Endodermal cell (in vitro differentiated cells): ENCODE measurements at regions not wholly inside any gene's neighbourhood (a gene's known extent, or its start where the extent isn't known, plus 50 kb on each side); places are given as distances from the start of the nearest gene placed in this dataset.

Experiments
- DNase-seq: peaks from one replicate; pipeline ENCODE4 v3.0.0-alpha.2; 2017
- H3K27ac ChIP-seq: 2 replicates; pipeline ENCODE4 v1.5.1; 2013; ENCODE audit warnings: mild to moderate bottlenecking, low read depth, low read length, moderate library complexity
- H3K27me3 ChIP-seq: 2 replicates; pipeline ENCODE4 v1.6.1; 2013; ENCODE audit warnings: mild to moderate bottlenecking, low read length, moderate library complexity; ENCODE audit not compliant: insufficient read depth, control insufficient read depth, poor library complexity, severe bottlenecking
- H3K36me3 ChIP-seq: 2 replicates; pipeline ENCODE4 v1.7.0; 2013; ENCODE audit warnings: mild to moderate bottlenecking, low read length, moderate library complexity; ENCODE audit not compliant: control insufficient read depth, insufficient read depth
- H3K4me1 ChIP-seq: one replicate; pipeline ENCODE4 v1.7.0; 2013; ENCODE audit warnings: low read length; ENCODE audit not compliant: control insufficient read depth, insufficient read depth
- H3K4me3 ChIP-seq: 2 replicates; pipeline ENCODE4 v1.5.1; 2013; ENCODE audit warnings: mild to moderate bottlenecking, low read length, moderate library complexity
- H3K9ac ChIP-seq: 2 replicates; pipeline ENCODE4 v1.6.1; 2013; ENCODE audit warnings: mild to moderate bottlenecking, low read length, moderate library complexity; ENCODE audit not compliant: poor library complexity, severe bottlenecking; ENCODE audit errors: extremely low read depth
- H3K9me3 ChIP-seq: 2 replicates; pipeline ENCODE4 v1.6.1; 2013; ENCODE audit warnings: mild to moderate bottlenecking, low read length, moderate library complexity; ENCODE audit not compliant: control insufficient read depth
- H3K27ac Mint-ChIP-seq: 2 replicates; pipeline ENCODE4 v1.8.0; 2020; ENCODE audit warnings: mixed read lengths
- H3K27me3 Mint-ChIP-seq: 2 replicates; pipeline ENCODE4 v1.8.0; 2021; ENCODE audit warnings: mild to moderate bottlenecking, mixed read lengths; ENCODE audit not compliant: insufficient read depth
- H3K36me3 Mint-ChIP-seq: 2 replicates; pipeline ENCODE4 v1.8.0; 2020; ENCODE audit warnings: low read depth, mixed read lengths
- H3K4me1 Mint-ChIP-seq: 2 replicates; pipeline ENCODE4 v1.8.0; 2020; ENCODE audit warnings: mixed read lengths
- H3K4me3 Mint-ChIP-seq: 2 replicates; pipeline ENCODE4 v1.8.0; 2020; ENCODE audit warnings: mild to moderate bottlenecking, moderate library complexity, mixed read lengths
- H3K9me3 Mint-ChIP-seq: 2 replicates; pipeline ENCODE4 v1.8.0; 2020; ENCODE audit warnings: mild to moderate bottlenecking, mixed read lengths
- CTCF ChIP-seq: fragments of 200-600 bp; sonication (generic); conservative IDR thresholded peaks from 2 replicates; pipeline ENCODE4 v1.5.0; 2021; ENCODE audit warnings: antibody characterized with exemption, mild to moderate bottlenecking
- WGBS, 2 experiments: methylation state at CpG; one replicate each; pipeline versions ENCODE4 v1.1.5 to v1.1.7; 2013; ENCODE audit warnings: missing lambda C conversion rate in 2 of 2, mixed read lengths in 1 of 2; ENCODE audit not compliant: insufficient coverage in 1 of 2, insufficient read length in 1 of 2; 5-methylcytosine and 5-hydroxymethylcytosine counted together

- H3K27me3 ChIP-seq: no peaks in the 10 kb centered on the region
- Mint-ChIP-seq H3K27ac (no peak overlapping the region), H3K27me3 (no peaks in the 10 kb centered on the region), H3K9me3 (no peaks in the 10 kb centered on the region), H3K36me3 (no peaks in the 10 kb centered on the region), H3K4me1 (no peaks in the 10 kb centered on the region), H3K4me3 (no peak overlapping the region)
- WGBS, 2 experiments: 94 to 96% methylated on average over 3 to 6 of the region's 6 CpGs
- H3K9ac ChIP-seq: no peak overlapping the region
- H3K27ac ChIP-seq: no peak overlapping the region
- DNase-seq: no peak
- no peak for TF ChIP-seq CTCF
- no peaks in the 10 kb centered on the region for H3K4me1 ChIP-seq
- no peaks in the 10 kb centered on the region for H3K36me3 ChIP-seq
- H3K9me3 ChIP-seq: no peaks in the 10 kb centered on the region
- no peak overlapping the region for H3K4me3 ChIP-seq
Observed at GRCh38 chr2:168365094-168365621, 90.9 kb upstream of the CERS6 start.

GRCh38 chr2:168369031-168369430, 87.0 kb upstream of the CERS6 start:
- no peak for TF ChIP-seq CTCF
- Histone ChIP-seq H3K4me3 (no peak overlapping the region), H3K27me3 (no peaks in the 10 kb centered on the region), H3K36me3 (no peaks in the 10 kb centered on the region), H3K4me1 (no peaks in the 10 kb centered on the region), H3K9me3 (peaks cover 5% of the 10 kb centered on the region), H3K9ac (no peak overlapping the region), H3K27ac (no peak overlapping the region)
- no peaks in the 10 kb centered on the region for H3K27me3 Mint-ChIP-seq
- 75 to 93% methylated on average over 1 to 2 of the region's 2 CpGs for WGBS, 2 experiments
- DNase-seq: no peak
- H3K36me3 Mint-ChIP-seq: no peaks in the 10 kb centered on the region
- peaks cover 21% of the 10 kb centered on the region for H3K9me3 Mint-ChIP-seq
- H3K4me1 Mint-ChIP-seq: no peaks in the 10 kb centered on the region
- H3K27ac Mint-ChIP-seq: no peak overlapping the region
- H3K4me3 Mint-ChIP-seq: no peak overlapping the region

GRCh38 chr2:168371273-168372019, 84.6 kb upstream of the CERS6 start:
- H3K4me1 Mint-ChIP-seq: no peaks in the 10 kb centered on the region
- no peak overlapping the region for H3K27ac Mint-ChIP-seq
- H3K9ac ChIP-seq: no peak overlapping the region
- peaks cover 17% of the 10 kb centered on the region for H3K9me3 ChIP-seq
- no peak overlapping the region for H3K4me3 ChIP-seq
- peaks cover 32% of the 10 kb centered on the region for H3K9me3 Mint-ChIP-seq
- no peak overlapping the region for H3K4me3 Mint-ChIP-seq
- DNase-seq: no peak
- peaks cover 1% of the 10 kb centered on the region for H3K36me3 Mint-ChIP-seq
- H3K36me3 ChIP-seq: no peaks in the 10 kb centered on the region
- H3K4me1 ChIP-seq: no peaks in the 10 kb centered on the region
- WGBS, 2 experiments: 97 to 100% methylated on average over 2 to 4 of the region's 4 CpGs
- no peaks in the 10 kb centered on the region for H3K27me3 Mint-ChIP-seq
- no peak for TF ChIP-seq CTCF
- no peaks in the 10 kb centered on the region for H3K27me3 ChIP-seq
- H3K27ac ChIP-seq: no peak overlapping the region
